ENCODE measurements at regions not wholly inside any gene's neighbourhood (a gene's known extent, or its start where the extent isn't known, plus 50 kb on each side); places are given as distances from the start of the nearest gene placed in this dataset.

- TF ChIP-seq, protein P1, sequence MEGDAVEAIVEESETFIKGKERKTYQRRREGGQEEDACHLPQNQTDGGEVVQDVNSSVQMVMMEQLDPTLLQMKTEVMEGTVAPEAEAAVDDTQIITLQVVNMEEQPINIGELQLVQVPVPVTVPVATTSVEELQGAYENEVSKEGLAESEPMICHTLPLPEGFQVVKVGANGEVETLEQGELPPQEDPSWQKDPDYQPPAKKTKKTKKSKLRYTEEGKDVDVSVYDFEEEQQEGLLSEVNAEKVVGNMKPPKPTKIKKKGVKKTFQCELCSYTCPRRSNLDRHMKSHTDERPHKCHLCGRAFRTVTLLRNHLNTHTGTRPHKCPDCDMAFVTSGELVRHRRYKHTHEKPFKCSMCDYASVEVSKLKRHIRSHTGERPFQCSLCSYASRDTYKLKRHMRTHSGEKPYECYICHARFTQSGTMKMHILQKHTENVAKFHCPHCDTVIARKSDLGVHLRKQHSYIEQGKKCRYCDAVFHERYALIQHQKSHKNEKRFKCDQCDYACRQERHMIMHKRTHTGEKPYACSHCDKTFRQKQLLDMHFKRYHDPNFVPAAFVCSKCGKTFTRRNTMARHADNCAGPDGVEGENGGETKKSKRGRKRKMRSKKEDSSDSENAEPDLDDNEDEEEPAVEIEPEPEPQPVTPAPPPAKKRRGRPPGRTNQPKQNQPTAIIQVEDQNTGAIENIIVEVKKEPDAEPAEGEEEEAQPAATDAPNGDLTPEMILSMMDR (IDR thresholded peaks at IDR 0.05), result no peak
- no peak for TF ChIP-seq POLR2A (IDR thresholded peaks at IDR 0.05)
- no peak for TF ChIP-seq POLR2AphosphoS5 (IDR thresholded peaks at IDR 0.05; ENCODE audit: insufficient read depth in 1 of 2, low read depth in 1 of 2)
Measured at GRCh38 chr12:90260136-90260535, 551.5 kb upstream of the ATP2B1 start.

Measured in vagina (tissue), 2 donors.